Natural killer cell (primary cell): ENCODE measurements at regions not wholly inside any gene's neighbourhood (a gene's known extent, or its start where the extent isn't known, plus 50 kb on each side); places are given as distances from the start of the nearest gene placed in this dataset.
A peak's percentile ranks its signal among the peaks of the same experiment; 100 is the strongest.

Source experiments
- ATAC-seq, 3 donors: fragments of 150-1000 bp in 2 of 3; fragments of 200-7000 bp in 1 of 3; cut with Tn5 transposase; 1 replicate in 1 of 3; 2 replicates in 2 of 3; pipeline ENCODE4 v1.10.0; 2021; ENCODE audit warnings: mild to moderate bottlenecking in 2 of 3, moderate library complexity in 2 of 3
- DNase-seq, 2 donors: peaks; one replicate each; pipeline versions ENCODE4 v3.0.0 to v3.0.0-alpha.2; 2013 to 2021; ENCODE audit warnings: mixed read lengths in 1 of 2
- H3K27ac ChIP-seq: one replicate; pipeline ENCODE4 v1.5.1; 2013; ENCODE audit warnings: mild to moderate bottlenecking, low read length
- H3K27me3 ChIP-seq: one replicate; pipeline ENCODE4 v1.6.1; 2013; ENCODE audit warnings: low read length; ENCODE audit not compliant: control insufficient read depth, insufficient read depth
- H3K36me3 ChIP-seq: one replicate; pipeline ENCODE4 v1.6.1; 2013; ENCODE audit warnings: low read length; ENCODE audit not compliant: control insufficient read depth, insufficient read depth
- H3K4me1 ChIP-seq: one replicate; pipeline ENCODE4 v1.6.1; 2013; ENCODE audit warnings: low read length; ENCODE audit not compliant: control insufficient read depth, insufficient read depth
- H3K4me3 ChIP-seq: one replicate; pipeline ENCODE4 v1.5.1; 2013; ENCODE audit warnings: low read length
- H3K9me3 ChIP-seq: one replicate; pipeline ENCODE4 v1.6.1; 2013; ENCODE audit warnings: low read length; ENCODE audit not compliant: control insufficient read depth, insufficient read depth
- H3K27ac Mint-ChIP-seq, 2 donors: one replicate each; pipeline ENCODE4 v1.8.0; 2022; ENCODE audit warnings: mild to moderate bottlenecking in 2 of 2, mixed read lengths in 2 of 2, moderate library complexity in 1 of 2
- H3K27me3 Mint-ChIP-seq, 2 donors: one replicate each; pipeline ENCODE4 v1.8.0; 2022; ENCODE audit warnings: low read depth in 2 of 2, mixed read lengths in 2 of 2
- H3K36me3 Mint-ChIP-seq: one replicate; pipeline ENCODE4 v1.8.0; 2022; ENCODE audit warnings: mixed read lengths
- H3K4me1 Mint-ChIP-seq, 2 donors: one replicate each; pipeline ENCODE4 v1.8.0; 2022; ENCODE audit warnings: mixed read lengths in 2 of 2
- H3K4me3 Mint-ChIP-seq: one replicate; pipeline ENCODE4 v1.8.0; 2022; ENCODE audit warnings: mild to moderate bottlenecking, moderate library complexity, mixed read lengths
- H3K9me3 Mint-ChIP-seq, 2 donors: one replicate each; pipeline ENCODE4 v1.8.0; 2022; ENCODE audit warnings: mixed read lengths in 2 of 2
- WGBS: methylation state at CpG from one replicate; pipeline ENCODE4 v1.1.7; 2013; ENCODE audit warnings: missing lambda C conversion rate; ENCODE audit not compliant: insufficient coverage; 5-methylcytosine and 5-hydroxymethylcytosine counted together
- intact Hi-C: fragments of 100-400 bp; cut with micrococcal nuclease; formaldehyde crosslinking; loops from one replicate; pipeline ENCODE4 v1.14.2; 2022
- TF ChIP-seq, protein P1 (sequence below): fragments of 200-600 bp; IDR thresholded peaks from one replicate; pipeline ENCODE4 v1.8.0; 2022; ENCODE audit warnings: antibody characterized with exemption

- whole genome bisulfite sequencing, result 2% methylated on average over 6 of the region's 6 CpGs
- H3K27ac Mint-ChIP-seq, result peak overlapping the region; percentile 61 to 82
- peak overlapping the region; percentile 61 for H3K4me3 Mint-ChIP-seq
- DNase-seq (peak; percentile 21 to 67), ATAC-seq (peak; percentile 39 to 47 (median 43))
- Histone ChIP-seq H3K36me3 (no peaks in the 10 kb centered on the region), H3K27me3 (no peaks in the 10 kb centered on the region), H3K4me3 (no peak overlapping the region), H3K4me1 (peaks cover 45% of the 10 kb centered on the region), H3K27ac (peak overlapping the region; percentile 74), H3K9me3 (no peaks in the 10 kb centered on the region)
- intact Hi-C loops, result loop anchor here (1.0 to 5.0 kb wide), 3 partner anchors 32 to 293 kb away; no protein-coding TSS in a partner anchor
- peaks cover 0 to 2% of the 10 kb centered on the region in 2 donors for H3K9me3 Mint-ChIP-seq
- no peaks in the 10 kb centered on the region for H3K27me3 Mint-ChIP-seq
- peaks cover 62 to 63% of the 10 kb centered on the region in 2 donors for H3K4me1 Mint-ChIP-seq
- no peaks in the 10 kb centered on the region for H3K36me3 Mint-ChIP-seq
- TF ChIP-seq, protein P1, sequence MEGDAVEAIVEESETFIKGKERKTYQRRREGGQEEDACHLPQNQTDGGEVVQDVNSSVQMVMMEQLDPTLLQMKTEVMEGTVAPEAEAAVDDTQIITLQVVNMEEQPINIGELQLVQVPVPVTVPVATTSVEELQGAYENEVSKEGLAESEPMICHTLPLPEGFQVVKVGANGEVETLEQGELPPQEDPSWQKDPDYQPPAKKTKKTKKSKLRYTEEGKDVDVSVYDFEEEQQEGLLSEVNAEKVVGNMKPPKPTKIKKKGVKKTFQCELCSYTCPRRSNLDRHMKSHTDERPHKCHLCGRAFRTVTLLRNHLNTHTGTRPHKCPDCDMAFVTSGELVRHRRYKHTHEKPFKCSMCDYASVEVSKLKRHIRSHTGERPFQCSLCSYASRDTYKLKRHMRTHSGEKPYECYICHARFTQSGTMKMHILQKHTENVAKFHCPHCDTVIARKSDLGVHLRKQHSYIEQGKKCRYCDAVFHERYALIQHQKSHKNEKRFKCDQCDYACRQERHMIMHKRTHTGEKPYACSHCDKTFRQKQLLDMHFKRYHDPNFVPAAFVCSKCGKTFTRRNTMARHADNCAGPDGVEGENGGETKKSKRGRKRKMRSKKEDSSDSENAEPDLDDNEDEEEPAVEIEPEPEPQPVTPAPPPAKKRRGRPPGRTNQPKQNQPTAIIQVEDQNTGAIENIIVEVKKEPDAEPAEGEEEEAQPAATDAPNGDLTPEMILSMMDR, result no peak
Observed at GRCh38 chr1:108079440-108080025, 114.6 kb upstream of the VAV3 start.

- Mint-ChIP-seq H3K4me1 (peaks cover 60 to 61% of the 10 kb centered on the region in 2 donors), H3K27me3 (no peaks in the 10 kb centered on the region), H3K27ac (peak overlapping the region; percentile 61 to 87), H3K9me3 (peaks cover 0 to 2% of the 10 kb centered on the region in 2 donors), H3K36me3 (no peaks in the 10 kb centered on the region), H3K4me3 (peak overlapping the region; percentile 62)
- Histone ChIP-seq H3K4me3 (no peak overlapping the region), H3K27ac (peak overlapping the region; percentile 74), H3K4me1 (peaks cover 42% of the 10 kb centered on the region), H3K27me3 (no peaks in the 10 kb centered on the region), H3K9me3 (no peaks in the 10 kb centered on the region), H3K36me3 (no peaks in the 10 kb centered on the region)
- intact Hi-C loops, result no loop called here
- DNase-seq (peak in 1 of 2 donors; percentile 55), ATAC-seq (no peak)
- TF ChIP-seq, protein P1, result no peak
- 0% methylated on average over 2 of the region's 2 CpGs for WGBS
Observed at GRCh38 chr1:108077991-108078390, 113.0 kb upstream of the VAV3 start.

DNA sequence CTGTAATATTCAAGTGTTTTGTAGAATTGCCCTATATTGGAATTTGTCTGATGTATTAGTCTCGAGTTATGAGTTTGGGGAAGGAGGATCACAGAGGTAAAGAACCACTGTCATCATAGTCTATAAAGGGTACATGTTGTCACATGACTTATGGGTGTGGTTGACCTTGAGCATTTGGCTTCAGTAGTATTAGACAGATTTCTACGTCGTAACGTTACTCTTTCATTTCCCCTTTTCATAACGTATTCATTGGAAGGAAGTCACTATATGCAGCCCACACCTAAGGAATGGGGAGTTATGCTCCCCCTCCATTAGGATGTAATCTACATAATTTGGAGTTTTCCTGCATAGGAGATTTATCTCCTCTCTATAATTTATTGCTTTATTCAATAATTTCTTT, 110.1 kb upstream of the VAV3 start:
- TF ChIP-seq, protein P1, result no peak
- Mint-ChIP-seq H3K4me1 (peaks cover 40 to 44% of the 10 kb centered on the region in 2 donors), H3K36me3 (no peaks in the 10 kb centered on the region), H3K9me3 (no peaks in the 10 kb centered on the region), H3K27ac (no peak overlapping the region), H3K27me3 (no peaks in the 10 kb centered on the region), H3K4me3 (no peak overlapping the region)
- ATAC-seq, result peak in 1 of 3 donors; percentile 42
- H3K4me1 ChIP-seq, result peaks cover 17% of the 10 kb centered on the region
- WGBS, result 62% methylated on average over 5 of the region's 5 CpGs
- intact Hi-C loops, result no loop called here
- no peaks in the 10 kb centered on the region for H3K27me3 ChIP-seq
- DNase-seq, result no peak
- no peak overlapping the region for H3K4me3 ChIP-seq
- H3K36me3 ChIP-seq, result no peaks in the 10 kb centered on the region
- H3K27ac ChIP-seq, result no peak overlapping the region
- H3K9me3 ChIP-seq, result no peaks in the 10 kb centered on the region

DNA sequence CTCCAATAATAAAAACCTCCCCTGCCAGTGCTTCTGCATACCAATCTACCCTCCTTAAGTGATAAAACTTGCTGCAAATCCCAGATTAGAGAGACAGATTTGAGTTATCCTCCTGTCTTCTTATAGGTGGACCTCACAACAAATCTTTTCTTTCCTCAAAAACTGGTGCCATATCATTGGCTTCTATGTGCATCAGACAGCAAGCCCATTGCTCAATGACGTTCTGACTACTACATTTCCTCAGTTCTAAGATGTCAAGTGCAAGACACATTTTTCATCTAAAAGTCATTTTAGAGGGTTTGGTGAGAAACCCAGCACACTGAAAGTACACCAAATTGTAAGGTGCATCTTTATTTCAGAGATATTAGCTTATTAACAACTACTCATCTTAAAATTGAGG, 107.8 kb upstream of the VAV3 start:
- Histone ChIP-seq H3K4me3 (no peak overlapping the region), H3K27ac (no peak overlapping the region), H3K9me3 (no peaks in the 10 kb centered on the region), H3K27me3 (no peaks in the 10 kb centered on the region), H3K36me3 (no peaks in the 10 kb centered on the region), H3K4me1 (peaks cover 3% of the 10 kb centered on the region)
- H3K27me3 Mint-ChIP-seq, result no peaks in the 10 kb centered on the region
- ATAC-seq (no peak), DNase-seq (no peak)
- TF ChIP-seq, protein P1, result no peak
- intact Hi-C loops, result no loop called here
- H3K36me3 Mint-ChIP-seq, result no peaks in the 10 kb centered on the region
- H3K4me1 Mint-ChIP-seq, result peaks cover 27 to 31% of the 10 kb centered on the region in 2 donors
- WGBS, result 52% methylated on average over 1 of the region's 1 CpG
- no peaks in the 10 kb centered on the region for H3K9me3 Mint-ChIP-seq
- no peak overlapping the region for H3K27ac Mint-ChIP-seq
- no peak overlapping the region for H3K4me3 Mint-ChIP-seq
